ENCODE measurements at regions not wholly inside any gene's neighbourhood (a gene's known extent, or its start where the extent isn't known, plus 50 kb on each side); places are given as distances from the start of the nearest gene placed in this dataset.

DNA sequence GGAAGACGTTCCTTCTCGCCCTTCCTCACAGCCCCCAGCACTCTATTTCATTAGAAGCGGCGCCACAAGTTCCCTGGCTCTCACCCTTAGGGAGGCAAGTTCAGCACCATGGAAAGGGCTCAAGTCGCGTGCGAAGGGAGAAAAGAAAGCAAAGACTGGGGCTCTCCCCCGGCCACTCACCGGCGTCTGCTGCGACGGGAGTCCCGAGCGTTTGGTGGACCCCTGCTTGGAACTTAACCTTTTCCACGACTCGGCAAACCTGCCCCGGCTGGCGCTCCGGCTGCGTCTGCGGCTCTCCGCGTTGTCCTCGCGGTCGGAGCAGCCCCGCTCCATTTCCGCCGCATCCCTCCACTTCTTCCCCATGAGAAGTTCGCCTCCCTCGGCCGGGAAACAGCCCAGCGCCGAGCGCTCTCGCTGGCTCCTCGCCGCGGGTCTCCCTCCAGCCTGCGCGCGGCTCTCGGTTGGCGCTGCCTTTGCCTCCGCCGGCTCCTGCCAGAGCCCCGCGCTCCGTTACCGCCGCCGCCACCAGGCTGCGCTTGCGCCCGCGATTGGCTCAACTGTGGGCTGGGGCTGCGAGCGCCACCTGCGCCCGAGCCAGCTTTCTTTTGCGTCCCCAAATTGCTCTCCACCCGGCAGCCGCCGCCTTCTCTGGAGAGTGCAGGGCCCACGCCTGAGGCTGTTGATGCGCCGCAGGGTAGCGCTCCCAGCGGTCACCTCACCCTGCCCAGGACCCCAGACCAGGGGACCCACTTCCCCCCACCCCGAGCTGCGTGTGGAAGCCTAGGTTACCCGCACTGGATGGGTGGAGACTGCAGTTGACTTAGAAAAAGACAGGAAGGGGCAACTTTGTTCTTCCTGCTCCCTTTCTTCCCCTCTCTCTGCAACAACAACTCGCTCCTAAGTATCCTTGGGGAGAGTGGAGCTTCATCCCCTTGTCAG lies 321.6 kb downstream of the CEMIP2 start:
- Histone ChIP-seq H3K9me3 (replicated peaks; ENCODE audit: control insufficient read depth, insufficient read depth, low read length) (no peaks in the 10 kb centered on the region), H3K79me2 (ENCODE audit: control insufficient read depth, insufficient read depth, low read length) (no peaks in the 10 kb centered on the region), H3K27me3 (ENCODE audit: control insufficient read depth in 2 of 2, insufficient read depth in 2 of 2, low read length in 2 of 2) (peaks cover 5 to 8% of the 10 kb centered on the region in 2 experiments), H3K4me1 (ENCODE audit: control insufficient read depth, extremely low read depth, insufficient read depth, low read length) (no peaks in the 10 kb centered on the region), H2AFZ (ENCODE audit: low read depth, low read length) (peak overlapping the region; percentile 47), H3K4me2 (ENCODE audit: insufficient read depth, low read length) (peak overlapping the region; percentile 57), H3K4me3 (replicated peaks in 1 of 3; ENCODE audit: insufficient read depth in 1 of 3, low read depth in 1 of 3, low read length in 3 of 3) (peak overlapping the region in 2 of 3 experiments; percentile 33 to 34), H3K9ac (replicated peaks; ENCODE audit: extremely low read depth, insufficient read depth, low read length) (no peak overlapping the region), H3K9me1 (replicated peaks; ENCODE audit: control insufficient read depth, extremely low read depth, insufficient read depth, low read length) (no peaks in the 10 kb centered on the region), H3K36me3 (ENCODE audit: control insufficient read depth in 2 of 2, extremely low read depth in 1 of 2, insufficient read depth in 2 of 2, low read length in 2 of 2) (no peaks in the 10 kb centered on the region), H4K20me1 (replicated peaks; ENCODE audit: control insufficient read depth, extremely low read depth, insufficient read depth, low read length) (no peaks in the 10 kb centered on the region), H3K27ac (ENCODE audit: insufficient read depth, low read depth, low read length) (no peak overlapping the region)
- no TSS peak for BruUV-seq (replicated peaks)
- DNase-seq (ENCODE audit: low read depth, low spot score) (peak; percentile 68), FAIRE-seq (peak; percentile 82)
- ChIA-PET POLR2A (no interaction called here), CTCF (no interaction called here)
- TF ChIP-seq, protein P1, sequence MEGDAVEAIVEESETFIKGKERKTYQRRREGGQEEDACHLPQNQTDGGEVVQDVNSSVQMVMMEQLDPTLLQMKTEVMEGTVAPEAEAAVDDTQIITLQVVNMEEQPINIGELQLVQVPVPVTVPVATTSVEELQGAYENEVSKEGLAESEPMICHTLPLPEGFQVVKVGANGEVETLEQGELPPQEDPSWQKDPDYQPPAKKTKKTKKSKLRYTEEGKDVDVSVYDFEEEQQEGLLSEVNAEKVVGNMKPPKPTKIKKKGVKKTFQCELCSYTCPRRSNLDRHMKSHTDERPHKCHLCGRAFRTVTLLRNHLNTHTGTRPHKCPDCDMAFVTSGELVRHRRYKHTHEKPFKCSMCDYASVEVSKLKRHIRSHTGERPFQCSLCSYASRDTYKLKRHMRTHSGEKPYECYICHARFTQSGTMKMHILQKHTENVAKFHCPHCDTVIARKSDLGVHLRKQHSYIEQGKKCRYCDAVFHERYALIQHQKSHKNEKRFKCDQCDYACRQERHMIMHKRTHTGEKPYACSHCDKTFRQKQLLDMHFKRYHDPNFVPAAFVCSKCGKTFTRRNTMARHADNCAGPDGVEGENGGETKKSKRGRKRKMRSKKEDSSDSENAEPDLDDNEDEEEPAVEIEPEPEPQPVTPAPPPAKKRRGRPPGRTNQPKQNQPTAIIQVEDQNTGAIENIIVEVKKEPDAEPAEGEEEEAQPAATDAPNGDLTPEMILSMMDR (IDR thresholded peaks at IDR 0.05; ENCODE audit: extremely low read depth in 1 of 2, insufficient read depth in 1 of 2, low read depth in 1 of 2, low read length in 2 of 2): peak in 1 of 2 donors; percentile 21
- TF ChIP-seq FOS (IDR thresholded peaks at IDR 0.05; ENCODE audit: borderline replicate concordance, insufficient read depth, low read length) (no peak), POLR2AphosphoS5 (IDR thresholded peaks at IDR 0.05; ENCODE audit: insufficient read depth, low read depth, low read length) (no peak)
- intact Hi-C loops (cut with micrococcal nuclease) (loop anchor here (2.0 to 10.0 kb wide), 2 partner anchors 58 to 322 kb away; partner anchors contain the start of gene CEMIP2), dilution Hi-C loops (cut with MboI; ENCODE audit: extremely low pct_ligation_motif_present, low sequenced_read_pairs) (no loop called here)

DNA sequence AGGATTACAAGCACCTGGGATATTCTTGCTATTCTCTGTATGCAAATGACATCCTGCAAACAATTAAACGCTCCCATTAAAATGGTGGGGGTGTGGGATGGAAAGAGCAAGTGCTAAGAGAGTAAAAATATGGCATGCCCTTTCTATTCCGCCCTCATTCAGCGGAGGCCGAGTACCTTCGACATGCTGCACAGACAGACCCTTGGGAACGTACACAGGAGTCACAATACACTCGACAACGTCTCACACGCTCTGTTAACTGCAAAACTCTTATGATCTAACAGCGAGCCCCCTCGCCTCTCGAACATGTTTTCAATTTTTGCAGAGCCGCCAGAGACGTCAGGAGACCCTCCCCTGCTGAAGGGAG lies 322.2 kb downstream of the CEMIP2 start:
- no TSS peak for BruUV-seq (replicated peaks)
- Histone ChIP-seq H4K20me1 (replicated peaks; ENCODE audit: control insufficient read depth, extremely low read depth, insufficient read depth, low read length) (no peaks in the 10 kb centered on the region), H3K9me3 (replicated peaks; ENCODE audit: control insufficient read depth, insufficient read depth, low read length) (no peaks in the 10 kb centered on the region), H3K4me2 (ENCODE audit: insufficient read depth, low read length) (no peak overlapping the region), H3K27ac (ENCODE audit: insufficient read depth, low read depth, low read length) (no peak overlapping the region), H2AFZ (ENCODE audit: low read depth, low read length) (no peak overlapping the region), H3K4me3 (replicated peaks in 1 of 3; ENCODE audit: insufficient read depth in 1 of 3, low read depth in 1 of 3, low read length in 3 of 3) (no peak overlapping the region), H3K27me3 (ENCODE audit: control insufficient read depth in 2 of 2, insufficient read depth in 2 of 2, low read length in 2 of 2) (peaks cover 5 to 8% of the 10 kb centered on the region in 2 experiments), H3K4me1 (ENCODE audit: control insufficient read depth, extremely low read depth, insufficient read depth, low read length) (no peaks in the 10 kb centered on the region), H3K79me2 (ENCODE audit: control insufficient read depth, insufficient read depth, low read length) (no peaks in the 10 kb centered on the region), H3K9me1 (replicated peaks; ENCODE audit: control insufficient read depth, extremely low read depth, insufficient read depth, low read length) (no peaks in the 10 kb centered on the region), H3K36me3 (ENCODE audit: control insufficient read depth in 2 of 2, extremely low read depth in 1 of 2, insufficient read depth in 2 of 2, low read length in 2 of 2) (no peaks in the 10 kb centered on the region), H3K9ac (replicated peaks; ENCODE audit: extremely low read depth, insufficient read depth, low read length) (no peak overlapping the region)
- ChIA-PET POLR2A (no interaction called here), CTCF (no interaction called here)
- intact Hi-C loops (cut with micrococcal nuclease) (loop anchor here (2.0 to 10.0 kb wide), 2 partner anchors 59 to 323 kb away; partner anchors contain the start of gene CEMIP2), dilution Hi-C loops (cut with MboI; ENCODE audit: extremely low pct_ligation_motif_present, low sequenced_read_pairs) (no loop called here)
- no peak for FAIRE-seq
- TF ChIP-seq POLR2A (IDR thresholded peaks at IDR 0.05; ENCODE audit: low read depth, low read length) (no peak), POLR2AphosphoS5 (IDR thresholded peaks at IDR 0.05; ENCODE audit: insufficient read depth, low read depth, low read length) (no peak), GATA2 (IDR thresholded peaks at IDR 0.05; ENCODE audit: insufficient read depth, insufficient read length, low read depth, low read length) (no peak), MYC (IDR thresholded peaks at IDR 0.05; ENCODE audit: low read depth, low read length) (no peak), FOS (IDR thresholded peaks at IDR 0.05; ENCODE audit: borderline replicate concordance, insufficient read depth, low read length) (no peak), JUN (IDR thresholded peaks at IDR 0.05; ENCODE audit: borderline replicate concordance, insufficient read depth, insufficient read length, low read depth) (no peak), EZH2 (IDR thresholded peaks at IDR 0.05; ENCODE audit: borderline replicate concordance, low read depth, low read length, severe bottlenecking) (no peak)
- TF ChIP-seq, protein P2, sequence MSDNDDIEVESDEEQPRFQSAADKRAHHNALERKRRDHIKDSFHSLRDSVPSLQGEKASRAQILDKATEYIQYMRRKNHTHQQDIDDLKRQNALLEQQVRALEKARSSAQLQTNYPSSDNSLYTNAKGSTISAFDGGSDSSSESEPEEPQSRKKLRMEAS (IDR thresholded peaks at IDR 0.05; ENCODE audit: insufficient read depth, insufficient read length): no peak
- TF ChIP-seq, protein P1 (IDR thresholded peaks at IDR 0.05; ENCODE audit: extremely low read depth in 1 of 2, insufficient read depth in 1 of 2, low read depth in 1 of 2, low read length in 2 of 2): no peak
- DNase-seq (ENCODE audit: low read depth, low spot score): no peak

Measured in endothelial cell of umbilical vein (primary cell).